VCaP (cell line): ENCODE measurements at regions not wholly inside any gene's neighbourhood (a gene's known extent, or its start where the extent isn't known, plus 50 kb on each side); places are given as distances from the start of the nearest gene placed in this dataset.

Experiments
- H3K27ac ChIP-seq: fragments of 450-650 bp; 2 replicates; pipeline ENCODE4 v1.5.1; 2017
- CTCF ChIP-seq: fragments of 450-650 bp; conservative IDR thresholded peaks from 2 replicates; pipeline ENCODE4 v1.5.1; 2017; ENCODE audit warnings: mild to moderate bottlenecking, moderate library complexity

GRCh38 chr10:113988535-113988934 is 55.1 kb upstream of the ADRB1 start:
- no peak overlapping the region for H3K27ac ChIP-seq
- TF ChIP-seq CTCF, result no peak

- TF ChIP-seq CTCF, result no peak
- H3K27ac ChIP-seq, result no peak overlapping the region
These were observed 52.4 kb upstream of the ADRB1 start for GRCh38 chr10:113991091-113991860.

GRCh38 chr10:113992471-113993011 is 51.1 kb upstream of the ADRB1 start:
- H3K27ac ChIP-seq, result no peak overlapping the region
- TF ChIP-seq CTCF, result no peak

- no peak overlapping the region for H3K27ac ChIP-seq
- TF ChIP-seq CTCF, result no peak
These were observed 50.1 kb upstream of the ADRB1 start for GRCh38 chr10:113993489-113993991.
